Thymus (tissue), 11 donors: ENCODE measurements at regions not wholly inside any gene's neighbourhood (a gene's known extent, or its start where the extent isn't known, plus 50 kb on each side); places are given as distances from the start of the nearest gene placed in this dataset.

Experiments used
- DNase-seq, 9 donors: peaks; one replicate each; pipeline ENCODE4 v3.0.0-alpha.2; 2013; ENCODE audit warnings: low spot score in 9 of 9, low read depth in 6 of 9, missing footprints in 1 of 9
- H3K27ac ChIP-seq, 2 donors: one replicate each; pipeline ENCODE4 v1.5.1; 2013; ENCODE audit warnings: control low read depth in 1 of 2, low read depth in 1 of 2, low read length in 1 of 2, mild to moderate bottlenecking in 1 of 2, moderate library complexity in 1 of 2
- H3K27me3 ChIP-seq, 2 donors: one replicate each; pipeline ENCODE4 v1.5.1; 2013; ENCODE audit warnings: low read length in 1 of 2; ENCODE audit not compliant: control insufficient read depth in 2 of 2, insufficient read depth in 1 of 2
- H3K36me3 ChIP-seq, 2 donors: one replicate each; pipeline ENCODE4 v1.5.1; 2013; ENCODE audit warnings: low read length in 1 of 2, mild to moderate bottlenecking in 1 of 2, moderate library complexity in 1 of 2; ENCODE audit not compliant: control insufficient read depth in 2 of 2, insufficient read depth in 2 of 2
- H3K4me1 ChIP-seq, 2 donors: one replicate each; pipeline ENCODE4 v1.5.1; 2013; ENCODE audit warnings: low read length in 2 of 2; ENCODE audit not compliant: control insufficient read depth in 2 of 2, insufficient read depth in 2 of 2
- H3K4me3 ChIP-seq, 2 donors: one replicate each; pipeline ENCODE4 v1.5.1; 2013; ENCODE audit warnings: low read length in 2 of 2, control low read depth in 1 of 2, mild to moderate bottlenecking in 1 of 2
- H3K9me3 ChIP-seq, 2 donors: one replicate each; pipeline ENCODE4 v1.5.1; 2013; ENCODE audit warnings: low read length in 1 of 2, mild to moderate bottlenecking in 1 of 2; ENCODE audit not compliant: control insufficient read depth in 2 of 2, insufficient read depth in 1 of 2
- WGBS: extraction: QIAGEN DNeasy Blood & Tissue Kit; methylation state at CpG from one replicate; pipeline ENCODE4 v1.1.7; 2013; 5-methylcytosine and 5-hydroxymethylcytosine counted together
- donor health status: healthy.

GRCh38 chr1:37125295-37125694 lies 91.0 kb upstream of the GRIK3 start:
- WGBS = 84% methylated on average over 3 of the region's 3 CpGs
- Histone ChIP-seq H3K9me3 (no peaks in the 10 kb centered on the region), H3K36me3 (no peaks in the 10 kb centered on the region), H3K27me3 (no peaks in the 10 kb centered on the region), H3K4me1 (no peaks in the 10 kb centered on the region), H3K4me3 (no peak overlapping the region), H3K27ac (no peak overlapping the region)
- DNase-seq = no peak

- DNase-seq = no peak
- 84% methylated on average over 3 of the region's 3 CpGs for WGBS
- Histone ChIP-seq H3K27ac (no peak overlapping the region), H3K27me3 (no peaks in the 10 kb centered on the region), H3K36me3 (no peaks in the 10 kb centered on the region), H3K4me1 (no peaks in the 10 kb centered on the region), H3K9me3 (no peaks in the 10 kb centered on the region), H3K4me3 (no peak overlapping the region)
Measured at GRCh38 chr1:37127254-37127748, 93.0 kb upstream of the GRIK3 start.

GRCh38 chr1:37128091-37128490 lies 93.8 kb upstream of the GRIK3 start:
- 91% methylated on average over 6 of the region's 6 CpGs for WGBS
- no peak for DNase-seq

GRCh38 chr1:37130221-37130948 lies 96.1 kb upstream of the GRIK3 start:
- no peak for DNase-seq
- no peaks in the 10 kb centered on the region for H3K9me3 ChIP-seq
- WGBS = 77% methylated on average over 5 of the region's 5 CpGs
- H3K27ac ChIP-seq = no peak overlapping the region
- H3K27me3 ChIP-seq = no peaks in the 10 kb centered on the region
- H3K4me3 ChIP-seq = no peak overlapping the region
- no peaks in the 10 kb centered on the region for H3K36me3 ChIP-seq
- H3K4me1 ChIP-seq = no peaks in the 10 kb centered on the region

More at GRCh38 chr1:37128091-37128490, 93.8 kb upstream of the GRIK3 start:
- Histone ChIP-seq H3K27me3 (no peaks in the 10 kb centered on the region), H3K4me3 (no peak overlapping the region), H3K9me3 (no peaks in the 10 kb centered on the region), H3K4me1 (no peaks in the 10 kb centered on the region), H3K36me3 (no peaks in the 10 kb centered on the region), H3K27ac (no peak overlapping the region)

GRCh38 chr1:37131281-37131680 lies 97.0 kb upstream of the GRIK3 start:
- DNase-seq = no peak
- Histone ChIP-seq H3K4me3 (no peak overlapping the region), H3K36me3 (no peaks in the 10 kb centered on the region), H3K27me3 (no peaks in the 10 kb centered on the region), H3K4me1 (no peaks in the 10 kb centered on the region), H3K27ac (no peak overlapping the region), H3K9me3 (no peaks in the 10 kb centered on the region)
- 76% methylated on average over 5 of the region's 5 CpGs for WGBS

GRCh38 chr1:37133276-37134145 lies 99.2 kb upstream of the GRIK3 start:
- Histone ChIP-seq H3K4me3 (no peak overlapping the region), H3K27me3 (no peaks in the 10 kb centered on the region), H3K36me3 (no peaks in the 10 kb centered on the region), H3K9me3 (no peaks in the 10 kb centered on the region), H3K4me1 (no peaks in the 10 kb centered on the region), H3K27ac (no peak overlapping the region)
- DNase-seq = no peak
- 85% methylated on average over 19 of the region's 19 CpGs for WGBS

- H3K4me1 ChIP-seq = no peaks in the 10 kb centered on the region
- no peaks in the 10 kb centered on the region for H3K27me3 ChIP-seq
- H3K9me3 ChIP-seq = no peaks in the 10 kb centered on the region
- H3K4me3 ChIP-seq = no peak overlapping the region
- no peak for DNase-seq
- no peak overlapping the region for H3K27ac ChIP-seq
- no peaks in the 10 kb centered on the region for H3K36me3 ChIP-seq
- WGBS = 84% methylated on average over 4 of the region's 4 CpGs
Measured at GRCh38 chr1:37134599-37134998, 100.3 kb upstream of the GRIK3 start.

GRCh38 chr1:37135032-37135431 lies 100.7 kb upstream of the GRIK3 start:
- Histone ChIP-seq H3K36me3 (no peaks in the 10 kb centered on the region), H3K27me3 (no peaks in the 10 kb centered on the region), H3K4me1 (no peaks in the 10 kb centered on the region), H3K9me3 (no peaks in the 10 kb centered on the region), H3K27ac (no peak overlapping the region), H3K4me3 (no peak overlapping the region)
- no peak for DNase-seq
- WGBS = 84% methylated on average over 8 of the region's 8 CpGs

- WGBS = 77% methylated on average over 7 of the region's 7 CpGs
- H3K4me3 ChIP-seq = no peak overlapping the region
- no peak for DNase-seq
- H3K4me1 ChIP-seq = no peaks in the 10 kb centered on the region
- no peaks in the 10 kb centered on the region for H3K9me3 ChIP-seq
- H3K36me3 ChIP-seq = no peaks in the 10 kb centered on the region
- no peaks in the 10 kb centered on the region for H3K27me3 ChIP-seq
- H3K27ac ChIP-seq = no peak overlapping the region
Measured at GRCh38 chr1:37137014-37137413, 102.7 kb upstream of the GRIK3 start.
